SK-N-SH (cell line): ENCODE measurements at regions not wholly inside any gene's neighbourhood (a gene's known extent, or its start where the extent isn't known, plus 50 kb on each side); places are given as distances from the start of the nearest gene placed in this dataset.
A peak's percentile ranks its signal among the peaks of the same experiment; 100 is the strongest.

Experiments used
- CTCF ChIA-PET: fragments of 300-600, 350-600 bp; formaldehyde crosslinking; extraction: SDS; loops from one replicate; lab custom pipeline; 2021; lab: Yijun Ruan, JAX
- POLR2A ChIA-PET: fragments of 350-600 bp; sonication (Branson Sonifier 250); formaldehyde crosslinking; extraction: SDS; loops from one replicate; lab custom pipeline; 2020; ENCODE audit warnings: antibody characterized with exemption, inconsistent platforms; lab: Yijun Ruan, JAX
- DNase-seq: peaks from one replicate; pipeline ENCODE4 v3.0.0; 2012
- H2AFZ ChIP-seq: fragments of 200-600 bp; sonication (generic); 2 replicates; pipeline ENCODE4 v1.8.1; 2016; ENCODE audit warnings: antibody characterized with exemption, mild to moderate bottlenecking, low read depth
- H3F3A ChIP-seq: fragments of 200-600 bp; sonication (generic); replicated peaks from 2 replicates; pipeline ENCODE3; 2016; ENCODE audit warnings: antibody characterized with exemption, mild to moderate bottlenecking; ENCODE audit not compliant: insufficient read depth
- H3K27ac ChIP-seq, 2 experiments: fragments of 200-500 bp in 1 of 2; fragments of 200-600 bp in 1 of 2; sonication (Bioruptor generic) in 1 of 2; sonication (generic), shearing (Covaris generic) in 1 of 2; 2 replicates each; pipeline versions ENCODE4 v1.5.1 to v1.6.1; 2014 to 2016; ENCODE audit warnings: low read depth in 2 of 2, inconsistent platforms in 1 of 2, low read length in 1 of 2, mild to moderate bottlenecking in 1 of 2, mixed read lengths in 1 of 2
- H3K27me3 ChIP-seq: fragments of 200-600 bp; sonication (generic), shearing (Covaris generic); 2 replicates; pipeline ENCODE4 v1.6.1; 2016; ENCODE audit warnings: mixed run types; ENCODE audit not compliant: insufficient read depth
- H3K36me3 ChIP-seq, 2 experiments: fragments of 200-500 bp in 1 of 2; fragments of 200-600 bp in 1 of 2; sonication (Bioruptor generic) in 1 of 2; sonication (generic) in 1 of 2; replicated peaks in 1 of 2; 2 replicates each; pipeline versions ENCODE3 to v1.5.1; 2014 to 2016; ENCODE audit warnings: low read length in 1 of 2, mild to moderate bottlenecking in 1 of 2; ENCODE audit not compliant: insufficient read depth in 2 of 2, control insufficient read depth in 1 of 2
- H3K4me1 ChIP-seq, 2 experiments: fragments of 200-500 bp in 1 of 2; fragments of 200-600 bp in 1 of 2; sonication (Bioruptor generic) in 1 of 2; sonication (generic), shearing (Covaris generic) in 1 of 2; 2 replicates each; pipeline versions ENCODE4 v1.5.1 to v1.6.1; 2014 to 2016; ENCODE audit warnings: low read depth in 1 of 2, low read length in 1 of 2, mixed run types in 1 of 2; ENCODE audit not compliant: insufficient read depth in 2 of 2, control insufficient read depth in 1 of 2
- H3K4me2 ChIP-seq: fragments of 200-600 bp; sonication (generic), shearing (Covaris generic); 2 replicates; pipeline ENCODE4 v1.6.1; 2017; ENCODE audit warnings: mixed run types
- H3K4me3 ChIP-seq, 2 experiments: fragments of 200-500 bp in 1 of 2; fragments of 200-600 bp in 1 of 2; sonication (Bioruptor generic) in 1 of 2; sonication (generic), shearing (Covaris generic) in 1 of 2; 2 replicates each; pipeline versions ENCODE4 v1.5.1 to v1.8.1; 2014 to 2016; ENCODE audit warnings: low read depth in 2 of 2, inconsistent platforms in 1 of 2, low read length in 1 of 2, mild to moderate bottlenecking in 1 of 2, mixed read lengths in 1 of 2, moderate library complexity in 1 of 2
- H3K79me2 ChIP-seq: fragments of 200-600 bp; sonication (generic); 2 replicates; pipeline ENCODE4 v1.8.1; 2017; ENCODE audit warnings: mild to moderate bottlenecking; ENCODE audit not compliant: insufficient read depth
- H3K9ac ChIP-seq: fragments of 200-600 bp; sonication (generic); 2 replicates; pipeline ENCODE4 v1.6.1; 2017; ENCODE audit warnings: mixed run types
- H3K9me2 ChIP-seq: fragments of 200-600 bp; sonication (generic); 2 replicates; pipeline ENCODE4 v1.6.1; 2017; ENCODE audit warnings: mixed run types
- H3K9me3 ChIP-seq: fragments of 200-600 bp; sonication (generic); 2 replicates; pipeline ENCODE4 v1.6.1; 2017; ENCODE audit warnings: mixed run types, mild to moderate bottlenecking, moderate library complexity
- H4K20me1 ChIP-seq: fragments of 200-600 bp; sonication (generic); 2 replicates; pipeline ENCODE4 v1.6.1; 2017; ENCODE audit warnings: mild to moderate bottlenecking, mixed run types; ENCODE audit not compliant: insufficient read depth
- EP300 ChIP-seq, 2 experiments: IDR thresholded peaks; 2 replicates each; pipeline versions ENCODE4 v1.4.0 to v1.6.1; 2012; ENCODE audit warnings: borderline replicate concordance in 1 of 2, low read depth in 1 of 2, low read length in 1 of 2
- FOSL2 ChIP-seq: IDR thresholded peaks from 2 replicates; pipeline ENCODE4 v1.4.0; 2012; ENCODE audit warnings: low read depth, mild to moderate bottlenecking, moderate library complexity, borderline replicate concordance
- FOXJ3 ChIP-seq: sonication (generic); formaldehyde crosslinking; IDR thresholded peaks from 2 replicates; pipeline ENCODE4 v1.5.1; 2020; ENCODE audit warnings: mild to moderate bottlenecking, missing genetic modification reagents
- GABPA ChIP-seq: IDR thresholded peaks from 2 replicates; pipeline ENCODE4 v1.4.0; 2012; ENCODE audit warnings: low read depth, mild to moderate bottlenecking
- GATA2 ChIP-seq: sonication (generic); formaldehyde crosslinking; IDR thresholded peaks from 2 replicates; pipeline ENCODE4 v1.5.0; 2020; ENCODE audit warnings: mild to moderate bottlenecking, missing genetic modification reagents
- JUND ChIP-seq: IDR thresholded peaks from 2 replicates; pipeline ENCODE4 v1.4.0; 2012
- MAX ChIP-seq: IDR thresholded peaks from 2 replicates; pipeline ENCODE4 v1.4.0; 2012; ENCODE audit warnings: low read depth
- MEF2A ChIP-seq: IDR thresholded peaks from 2 replicates; pipeline ENCODE4 v1.4.0; 2012; ENCODE audit warnings: low read depth, borderline replicate concordance
- NFIC ChIP-seq: IDR thresholded peaks from 2 replicates; pipeline ENCODE4 v1.4.0; 2012; ENCODE audit warnings: borderline replicate concordance
- RAD21 ChIP-seq: IDR thresholded peaks from 2 replicates; pipeline ENCODE4 v1.6.1; 2012; ENCODE audit warnings: mild to moderate bottlenecking, low read length
- RCOR1 ChIP-seq: fragments of 150-350 bp; IDR thresholded peaks from 2 replicates; pipeline ENCODE4 v1.6.1; 2017; ENCODE audit warnings: antibody characterized with exemption, low read length
- SIN3A ChIP-seq: IDR thresholded peaks from 2 replicates; pipeline ENCODE4 v1.6.1; 2012; ENCODE audit warnings: low read depth, mild to moderate bottlenecking, low read length, moderate library complexity, borderline replicate concordance
- SMC3 ChIP-seq: IDR thresholded peaks from 2 replicates; pipeline ENCODE4 v1.6.1; 2012; ENCODE audit warnings: low read depth, low read length, improper control_type of control experiment
- TAF1 ChIP-seq: IDR thresholded peaks from 2 replicates; pipeline ENCODE4 v1.6.1; 2012; ENCODE audit warnings: low read depth, mild to moderate bottlenecking, low read length, moderate library complexity, borderline replicate concordance
- TCF12 ChIP-seq: IDR thresholded peaks from 2 replicates; pipeline ENCODE4 v1.4.0; 2012
- WGBS: methylation state at CpG from one replicate; pipeline ENCODE4 v1.1.6; 2017; ENCODE audit warnings: low lambda C conversion rate; 5-methylcytosine and 5-hydroxymethylcytosine counted together
- TF ChIP-seq, protein P1 (sequence below): fragments of 150-350 bp; IDR thresholded peaks from 2 replicates; pipeline ENCODE4 v1.6.1; 2016; ENCODE audit warnings: mild to moderate bottlenecking, low read depth, low read length

GRCh38 chr22:23518376-23519187 lies 61.5 kb downstream of the IGLL1 start:
- peak; percentile 40; the same call in 1 of the 2 replicates for TF ChIP-seq GATA2 (CRISPR knock-in tag)
- no peak for TF ChIP-seq NFIC
- no peak for TF ChIP-seq FOSL2
- TF ChIP-seq EP300 (IDR thresholded peaks at IDR 0.05; ENCODE audit: borderline replicate concordance in 1 of 2, low read depth in 1 of 2, low read length in 1 of 2): peak in 1 of 2 experiments; percentile 55; a peak in 1 of 4 replicates
- TF ChIP-seq RAD21: peak; percentile 27
- ChIA-PET CTCF (interaction anchor here (1.2 to 2.0 kb wide), 5 partner anchors 73 to 339 kb away, joined by 3 to 5 read pairs (median 5); partner anchors contain the start of gene SLC2A11), POLR2A (interaction anchor here (1.0 kb wide), 1 partner anchor 100 kb away, joined by 3 read pairs; no protein-coding TSS in a partner anchor)
- Histone ChIP-seq H3K79me2 (no peaks in the 10 kb centered on the region), H3K27ac (peak overlapping the region in 1 of 2 experiments; percentile 86; a peak in 2 of 4 replicates), H3K4me1 (peaks cover 19 to 40% of the 10 kb centered on the region in 2 experiments), H3K36me3 (no peaks in the 10 kb centered on the region), H3K4me3 (no peak overlapping the region), H3K9me2 (no peaks in the 10 kb centered on the region), H2AFZ (no peak overlapping the region), H3K4me2 (no peak overlapping the region), H3K27me3 (no peaks in the 10 kb centered on the region), H4K20me1 (no peaks in the 10 kb centered on the region), H3F3A (peaks cover 9% of the 10 kb centered on the region), H3K9me3 (no peaks in the 10 kb centered on the region), H3K9ac (no peak overlapping the region)
- DNase-seq: peak; percentile 61
- WGBS: 89% methylated on average over 23 of the region's 24 CpGs

DNA sequence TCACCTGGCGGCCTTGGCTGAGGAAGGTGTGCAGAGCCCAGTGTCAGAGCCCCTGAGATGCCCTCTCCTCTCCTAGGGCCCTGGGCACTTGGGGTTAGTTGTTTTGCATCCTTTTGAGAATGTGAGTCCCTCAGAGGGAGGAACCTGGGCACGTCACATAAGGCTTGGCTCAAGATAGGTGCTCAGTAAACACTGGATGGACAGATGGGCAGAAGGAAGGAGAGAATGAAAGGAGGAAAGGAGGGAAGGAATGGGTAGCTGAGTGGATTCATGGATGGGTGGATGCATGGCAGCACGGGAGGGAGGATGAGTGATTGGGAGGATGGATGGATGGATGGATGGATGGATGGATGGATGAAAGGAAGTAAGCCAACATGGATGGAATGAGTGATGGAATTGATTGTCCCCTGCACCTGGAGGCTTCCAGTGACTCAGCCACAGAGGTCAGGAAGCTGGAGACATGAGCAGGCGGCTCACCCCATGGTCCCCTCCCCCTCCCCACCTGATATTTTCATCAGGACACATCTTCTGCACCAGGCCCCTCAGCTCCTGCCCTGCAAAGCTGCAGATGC lies 62.2 kb downstream of the IGLL1 start:
- TF ChIP-seq MEF2A (no peak), TAF1 (no peak), JUND (no peak), SMC3 (no peak), FOXJ3 (CRISPR knock-in tag) (no peak), SIN3A (no peak), TCF12 (no peak), RCOR1 (no peak), MAX (no peak), GABPA (no peak)
- TF ChIP-seq, protein P1, sequence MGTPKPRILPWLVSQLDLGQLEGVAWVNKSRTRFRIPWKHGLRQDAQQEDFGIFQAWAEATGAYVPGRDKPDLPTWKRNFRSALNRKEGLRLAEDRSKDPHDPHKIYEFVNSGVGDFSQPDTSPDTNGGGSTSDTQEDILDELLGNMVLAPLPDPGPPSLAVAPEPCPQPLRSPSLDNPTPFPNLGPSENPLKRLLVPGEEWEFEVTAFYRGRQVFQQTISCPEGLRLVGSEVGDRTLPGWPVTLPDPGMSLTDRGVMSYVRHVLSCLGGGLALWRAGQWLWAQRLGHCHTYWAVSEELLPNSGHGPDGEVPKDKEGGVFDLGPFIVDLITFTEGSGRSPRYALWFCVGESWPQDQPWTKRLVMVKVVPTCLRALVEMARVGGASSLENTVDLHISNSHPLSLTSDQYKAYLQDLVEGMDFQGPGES: no peak
- TF ChIP-seq, all 33 proteins: peak for 0
- CTCF ChIA-PET: interaction anchor here (1.2 to 2.0 kb wide), 3 partner anchors 73 to 115 kb away, joined by 5 read pairs; no protein-coding TSS in a partner anchor
- 93% methylated on average over 4 of the region's 4 CpGs for WGBS
- H3K4me2 ChIP-seq: no peak overlapping the region
- H3K9me3 ChIP-seq: no peaks in the 10 kb centered on the region
- POLR2A ChIA-PET: interaction anchor here (1.0 kb wide), 1 partner anchor 100 kb away, joined by 3 read pairs; no protein-coding TSS in a partner anchor
- no peak overlapping the region for H2AFZ ChIP-seq
- H3K36me3 ChIP-seq: no peaks in the 10 kb centered on the region
- H4K20me1 ChIP-seq: no peaks in the 10 kb centered on the region
- no peaks in the 10 kb centered on the region for H3K9me2 ChIP-seq
- H3K27ac ChIP-seq: peak overlapping the region in 1 of 2 experiments; percentile 86; a peak in 2 of 4 replicates
- H3F3A ChIP-seq: peaks cover 9% of the 10 kb centered on the region
- H3K4me1 ChIP-seq: peaks cover 18 to 35% of the 10 kb centered on the region in 2 experiments
- no peaks in the 10 kb centered on the region for H3K27me3 ChIP-seq
- H3K9ac ChIP-seq: no peak overlapping the region
- no peak overlapping the region for H3K4me3 ChIP-seq
- H3K79me2 ChIP-seq: no peaks in the 10 kb centered on the region
- no peak for DNase-seq
